Testis (tissue), 2 donors: ENCODE measurements at regions not wholly inside any gene's neighbourhood (a gene's known extent, or its start where the extent isn't known, plus 50 kb on each side); places are given as distances from the start of the nearest gene placed in this dataset.
"Not testable (repeated sequence)": the region's sequence is repeated elsewhere in the genome, so short reads cannot be mapped to it uniquely, and the experiment has no call there.

Source experiments
- DNase-seq: peaks from one replicate; pipeline ENCODE4 v3.0.0-alpha.2; 2019
- H3K27ac ChIP-seq, 2 donors: fragments of 200-600 bp; sonication (generic); one replicate each; pipeline ENCODE4 v1.5.1; 2019
- H3K27me3 ChIP-seq: fragments of 200-600 bp; sonication (generic); one replicate; pipeline ENCODE4 v1.5.1; 2019
- H3K36me3 ChIP-seq: fragments of 200-600 bp; sonication (generic); one replicate; pipeline ENCODE4 v1.5.1; 2017; ENCODE audit warnings: low read depth; ENCODE audit errors: missing control alignments
- H3K4me1 ChIP-seq: fragments of 200-600 bp; sonication (generic); one replicate; pipeline ENCODE4 v1.5.1; 2019
- H3K4me3 ChIP-seq, 2 donors: fragments of 200-600 bp; sonication (generic); one replicate each; pipeline ENCODE4 v1.5.1; 2017 to 2019
- H3K9me3 ChIP-seq: fragments of 200-600 bp; sonication (generic); one replicate; pipeline ENCODE4 v1.5.1; 2017
- POLR2A ChIP-seq: fragments of 450-650 bp; IDR thresholded peaks from one replicate; pipeline ENCODE4 v1.6.1; 2017; ENCODE audit warnings: antibody characterized with exemption, mild to moderate bottlenecking, moderate library complexity
- WGBS, 2 donors: methylation state at CpG; one replicate each; pipeline ENCODE4 v1.1.5; 2018; 5-methylcytosine and 5-hydroxymethylcytosine counted together
- intact Hi-C: fragments of 100-400 bp; cut with DNase I; formaldehyde crosslinking; loops from one replicate; pipeline ENCODE4 v1.15.1; 2023; ENCODE audit warnings: low total_unique reads
- TF ChIP-seq, protein P1 (sequence below), 3 experiments: fragments of 450-650 bp in 2 of 3; fragments of 200-600 bp in 1 of 3; sonication (generic) in 1 of 3; IDR thresholded peaks; one replicate each; pipeline ENCODE4 v1.5.1; 2016 to 2019; ENCODE audit warnings: antibody characterized with exemption in 3 of 3, mild to moderate bottlenecking in 2 of 3, moderate library complexity in 1 of 3

DNA sequence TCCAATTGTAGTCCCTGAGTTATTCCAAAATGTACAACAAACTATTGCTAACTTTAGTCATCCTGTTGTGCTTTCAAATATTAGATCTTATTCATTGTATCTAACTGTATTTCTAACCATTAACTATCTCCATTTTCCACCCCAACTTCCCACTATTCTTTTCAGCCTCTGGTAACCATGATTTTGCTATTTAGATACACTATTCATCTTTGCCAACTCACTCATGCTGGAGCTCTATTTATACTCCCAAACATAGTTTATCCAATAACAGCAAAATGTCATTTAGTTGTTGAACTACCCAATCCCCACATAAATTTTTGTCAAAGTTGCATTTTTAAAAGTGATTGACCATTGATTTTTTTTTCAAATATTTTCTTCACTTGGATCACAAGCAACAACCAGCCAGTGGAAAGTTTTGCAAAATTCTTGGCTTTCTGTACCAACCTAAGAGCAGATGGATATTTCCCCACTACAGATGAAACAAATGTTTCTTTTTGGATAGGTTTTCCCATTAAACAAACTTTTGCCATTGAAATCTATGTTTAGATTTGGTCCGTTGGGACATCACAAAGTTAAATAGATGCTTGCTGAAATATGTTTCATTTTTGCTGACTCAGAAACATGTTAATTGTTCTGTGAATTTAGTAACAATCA, 866.0 kb downstream of the LTN1 start:
- intact Hi-C loops, result no loop called here
- Histone ChIP-seq H3K27me3 (no peaks in the 10 kb centered on the region), H3K4me1 (no peaks in the 10 kb centered on the region), H3K27ac (no peak overlapping the region), H3K9me3 (no peaks in the 10 kb centered on the region), H3K4me3 (no peak overlapping the region), H3K36me3 (no peaks in the 10 kb centered on the region)
- 7 to 12% methylated on average over 1 of the region's 1 CpG for WGBS, 2 donors
- no peak for DNase-seq
- TF ChIP-seq, protein P1, sequence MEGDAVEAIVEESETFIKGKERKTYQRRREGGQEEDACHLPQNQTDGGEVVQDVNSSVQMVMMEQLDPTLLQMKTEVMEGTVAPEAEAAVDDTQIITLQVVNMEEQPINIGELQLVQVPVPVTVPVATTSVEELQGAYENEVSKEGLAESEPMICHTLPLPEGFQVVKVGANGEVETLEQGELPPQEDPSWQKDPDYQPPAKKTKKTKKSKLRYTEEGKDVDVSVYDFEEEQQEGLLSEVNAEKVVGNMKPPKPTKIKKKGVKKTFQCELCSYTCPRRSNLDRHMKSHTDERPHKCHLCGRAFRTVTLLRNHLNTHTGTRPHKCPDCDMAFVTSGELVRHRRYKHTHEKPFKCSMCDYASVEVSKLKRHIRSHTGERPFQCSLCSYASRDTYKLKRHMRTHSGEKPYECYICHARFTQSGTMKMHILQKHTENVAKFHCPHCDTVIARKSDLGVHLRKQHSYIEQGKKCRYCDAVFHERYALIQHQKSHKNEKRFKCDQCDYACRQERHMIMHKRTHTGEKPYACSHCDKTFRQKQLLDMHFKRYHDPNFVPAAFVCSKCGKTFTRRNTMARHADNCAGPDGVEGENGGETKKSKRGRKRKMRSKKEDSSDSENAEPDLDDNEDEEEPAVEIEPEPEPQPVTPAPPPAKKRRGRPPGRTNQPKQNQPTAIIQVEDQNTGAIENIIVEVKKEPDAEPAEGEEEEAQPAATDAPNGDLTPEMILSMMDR (IDR thresholded peaks at IDR 0.05), result no peak
- TF ChIP-seq POLR2A, result no peak

DNA sequence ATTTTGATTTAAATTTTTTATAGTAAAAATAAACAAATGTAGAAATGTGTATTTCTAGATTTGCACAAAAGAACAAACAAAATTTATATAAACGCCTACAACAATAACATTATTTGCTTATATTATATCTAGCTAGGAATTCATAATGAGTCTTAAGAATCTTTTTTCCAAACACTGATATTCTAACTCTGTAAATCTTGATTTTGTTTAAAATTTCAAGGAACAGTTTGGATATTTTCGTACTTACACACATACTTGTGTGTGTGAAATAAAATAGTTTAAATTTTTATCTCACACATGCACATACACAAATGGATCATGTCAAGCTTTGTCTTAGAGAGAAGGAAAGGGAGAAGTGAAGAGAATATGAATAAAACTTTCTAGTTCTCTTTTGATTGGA, 868.1 kb downstream of the LTN1 start:
- DNase-seq, result no peak
- intact Hi-C loops, result no loop called here
- H3K9me3 ChIP-seq, result no peaks in the 10 kb centered on the region
- H3K4me1 ChIP-seq, result no peaks in the 10 kb centered on the region
- no peak overlapping the region for H3K27ac ChIP-seq
- TF ChIP-seq, protein P1 (IDR thresholded peaks at IDR 0.05), result no peak
- TF ChIP-seq POLR2A, result no peak
- H3K36me3 ChIP-seq, result no peaks in the 10 kb centered on the region
- 89 to 96% methylated on average over 2 of the region's 2 CpGs for WGBS, 2 donors
- H3K4me3 ChIP-seq, result no peak overlapping the region
- no peaks in the 10 kb centered on the region for H3K27me3 ChIP-seq

DNA sequence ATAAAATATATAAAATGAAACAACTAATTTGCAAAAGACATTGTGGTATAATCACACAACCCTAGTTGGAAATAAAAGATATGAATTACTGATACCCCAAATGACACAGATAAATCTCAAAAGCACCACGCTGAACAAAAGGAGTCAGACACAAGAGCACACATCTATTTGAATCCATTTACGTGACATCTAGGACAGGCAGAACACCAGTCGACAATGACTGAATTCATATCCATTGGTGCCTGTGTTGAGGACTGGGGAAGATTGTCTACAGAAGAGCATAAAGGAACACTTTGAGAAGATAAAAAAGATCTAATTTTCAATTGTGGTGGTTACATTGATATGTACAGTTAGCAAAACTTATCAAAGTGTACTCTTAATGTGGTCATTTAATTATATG, 874.1 kb downstream of the LTN1 start:
- no peak overlapping the region for H3K27ac ChIP-seq
- no peak overlapping the region for H3K4me3 ChIP-seq
- WGBS, 2 donors, result 78 to 84% methylated on average over 3 of the region's 3 CpGs
- no peak for DNase-seq
- TF ChIP-seq, protein P1 (IDR thresholded peaks at IDR 0.05), result no peak
- no peak for TF ChIP-seq POLR2A
- no peaks in the 10 kb centered on the region for H3K36me3 ChIP-seq
- H3K27me3 ChIP-seq, result no peaks in the 10 kb centered on the region
- no peaks in the 10 kb centered on the region for H3K4me1 ChIP-seq
- intact Hi-C loops, result no loop called here
- H3K9me3 ChIP-seq, result no peaks in the 10 kb centered on the region

DNA sequence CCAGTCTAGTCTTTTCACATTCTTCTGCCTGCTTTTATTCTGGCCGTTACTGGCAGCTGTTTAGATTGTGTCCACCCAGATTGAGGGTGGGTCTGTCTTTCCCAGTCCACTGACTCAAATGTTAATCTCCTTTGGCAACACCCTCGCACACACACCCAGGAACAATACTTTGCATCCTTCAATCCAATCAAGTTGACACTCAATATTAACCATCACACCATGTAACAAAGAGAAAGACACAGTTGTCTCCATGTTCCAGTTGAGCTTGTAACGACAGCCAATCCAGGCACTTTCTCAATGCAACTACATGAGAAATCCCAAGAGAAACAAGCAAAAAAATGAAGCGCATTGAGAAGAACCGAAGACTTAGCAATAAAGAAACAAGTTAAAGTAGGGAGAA, 877.7 kb downstream of the LTN1 start:
- H3K4me1 ChIP-seq, H3K27ac ChIP-seq, H3K9me3 ChIP-seq, H3K36me3 ChIP-seq, intact Hi-C loops, H3K27me3 ChIP-seq, H3K4me3 ChIP-seq, DNase-seq: not testable (repeated sequence)
- WGBS, 2 donors, result 86 to 90% methylated on average over 5 of the region's 5 CpGs

DNA sequence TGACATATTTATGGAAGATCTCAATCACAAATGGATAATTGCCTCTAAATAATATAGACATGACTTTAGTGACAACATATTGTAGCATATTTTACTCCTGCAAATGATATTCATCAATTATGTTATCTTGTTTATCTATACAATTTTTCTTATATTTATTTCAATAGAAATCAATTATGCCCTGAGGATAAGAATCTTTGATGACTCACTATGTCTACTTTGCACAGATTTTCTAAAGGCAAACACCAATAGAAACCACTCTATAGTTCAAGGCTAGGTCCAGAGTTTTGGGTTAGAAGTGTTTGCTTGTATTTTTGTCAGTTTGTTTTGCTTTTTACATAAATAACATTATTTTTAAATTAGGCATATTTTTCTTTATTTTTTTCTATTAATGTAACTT, 879.0 kb downstream of the LTN1 start:
- no peak for TF ChIP-seq POLR2A
- TF ChIP-seq, protein P1 (IDR thresholded peaks at IDR 0.05), result no peak
- Histone ChIP-seq H3K36me3 (no peaks in the 10 kb centered on the region), H3K4me1 (no peaks in the 10 kb centered on the region), H3K9me3 (no peaks in the 10 kb centered on the region), H3K4me3 (no peak overlapping the region), H3K27me3 (no peaks in the 10 kb centered on the region), H3K27ac (no peak overlapping the region)
- DNase-seq, result no peak
- intact Hi-C loops, result no loop called here
